ENCODE measurements at regions not wholly inside any gene's neighbourhood (a gene's known extent, or its start where the extent isn't known, plus 50 kb on each side); places are given as distances from the start of the nearest gene placed in this dataset.

- ChIA-PET CTCF (no interaction called here), POLR2A (no interaction called here)
- H3K4me3 ChIP-seq (ENCODE audit: low read depth, low read length): no peak overlapping the region
- H3K36me3 ChIP-seq (ENCODE audit: control insufficient read depth, insufficient read depth, low read length): no peaks in the 10 kb centered on the region
- DNase-seq (ENCODE audit: low read depth): no peak
- no peak for TF ChIP-seq CTCF (IDR thresholded peaks at IDR 0.05; ENCODE audit: insufficient read depth, low read depth, low read length)
- H3K27me3 ChIP-seq (ENCODE audit: control insufficient read depth, insufficient read depth, low read length): peaks cover 14% of the 10 kb centered on the region
Measured at GRCh38 chr2:121124330-121124729, 160.7 kb downstream of the TFCP2L1 start.

DNA sequence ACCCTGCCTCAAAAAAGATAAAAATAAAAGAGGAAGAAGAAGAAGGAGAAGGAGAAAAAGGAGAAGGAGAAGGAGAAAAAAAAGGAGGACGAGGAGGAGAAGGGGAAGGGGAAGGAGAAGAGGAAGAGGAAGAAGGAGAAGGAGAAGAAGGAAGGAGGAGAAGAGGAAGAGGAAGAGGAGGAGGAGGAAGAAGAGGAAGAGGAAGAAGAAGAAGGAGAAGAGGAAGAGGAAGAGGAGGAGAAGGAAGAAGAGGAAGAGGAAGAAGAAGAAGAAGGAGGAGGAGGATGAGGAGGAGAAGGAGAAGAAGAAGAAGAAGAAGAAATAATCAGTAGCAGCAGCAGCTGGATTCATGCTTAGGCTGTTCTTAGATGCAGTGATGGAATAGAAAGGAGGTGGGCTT, 159.7 kb downstream of the TFCP2L1 start:
- Histone ChIP-seq H3K27me3 (ENCODE audit: control insufficient read depth, insufficient read depth, low read length) (peaks cover 14% of the 10 kb centered on the region), H3K36me3 (ENCODE audit: control insufficient read depth, insufficient read depth, low read length) (no peaks in the 10 kb centered on the region), H3K4me3 (ENCODE audit: low read depth, low read length) (no peak overlapping the region)
- ChIA-PET CTCF (no interaction called here), POLR2A (no interaction called here)
- no peak for DNase-seq (ENCODE audit: low read depth)
- no peak for TF ChIP-seq CTCF (IDR thresholded peaks at IDR 0.05; ENCODE audit: insufficient read depth, low read depth, low read length)

DNA sequence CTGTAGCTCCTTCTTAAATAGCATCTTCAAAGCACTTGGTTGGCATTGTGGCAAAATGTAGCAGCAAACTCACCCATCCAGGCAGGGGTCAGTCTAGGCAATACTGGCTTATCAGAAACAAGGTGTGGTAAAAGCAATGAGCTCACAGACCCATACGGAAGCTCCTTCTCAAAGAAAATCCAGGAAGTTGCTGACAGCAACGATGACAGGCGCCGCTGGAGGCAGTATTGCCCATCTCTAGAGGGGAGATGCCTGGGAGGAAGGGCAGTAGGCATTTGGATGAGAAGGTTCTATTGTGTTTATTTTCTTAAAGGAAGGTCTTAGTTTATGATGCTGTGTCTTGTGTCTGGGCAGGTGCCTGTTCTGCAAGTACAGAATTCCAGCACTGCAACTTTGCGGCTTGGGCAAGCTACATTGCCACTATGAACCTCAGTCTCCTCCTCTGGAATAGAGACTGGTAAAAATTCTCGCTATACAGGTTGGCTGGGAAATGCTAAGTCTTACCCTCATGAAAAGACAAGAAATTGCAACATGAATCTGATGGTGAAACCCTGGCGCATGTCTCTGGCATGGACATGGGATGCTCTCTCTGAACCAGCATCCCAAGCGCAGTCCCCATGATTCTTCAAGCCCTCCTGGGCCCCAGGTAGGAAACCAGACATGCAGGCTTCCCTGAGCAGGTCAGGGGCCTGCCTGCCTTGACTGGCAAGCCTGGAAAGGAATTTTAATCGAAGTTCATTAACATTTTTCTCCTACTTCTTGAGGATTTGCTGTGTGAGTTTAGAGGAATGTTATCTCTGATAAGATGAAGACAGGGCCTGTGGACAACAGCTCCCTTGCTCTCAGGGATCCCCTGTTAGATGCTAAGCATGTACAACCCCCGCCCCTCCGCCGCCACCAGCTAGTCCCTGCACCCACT, 156.0 kb downstream of the TFCP2L1 start:
- ChIA-PET CTCF (interaction anchor here (0.8 to 1.5 kb wide), 7 partner anchors 9 to 226 kb away, joined by 3 to 4 read pairs (median 3); no protein-coding TSS in a partner anchor), POLR2A (no interaction called here)
- H3K4me3 ChIP-seq (ENCODE audit: low read depth, low read length): no peak overlapping the region
- peaks cover 6% of the 10 kb centered on the region for H3K27me3 ChIP-seq (ENCODE audit: control insufficient read depth, insufficient read depth, low read length)
- no peaks in the 10 kb centered on the region for H3K36me3 ChIP-seq (ENCODE audit: control insufficient read depth, insufficient read depth, low read length)
- DNase-seq (ENCODE audit: low read depth): no peak
- TF ChIP-seq CTCF (IDR thresholded peaks at IDR 0.05; ENCODE audit: insufficient read depth, low read depth, low read length): peak; percentile 46

DNA sequence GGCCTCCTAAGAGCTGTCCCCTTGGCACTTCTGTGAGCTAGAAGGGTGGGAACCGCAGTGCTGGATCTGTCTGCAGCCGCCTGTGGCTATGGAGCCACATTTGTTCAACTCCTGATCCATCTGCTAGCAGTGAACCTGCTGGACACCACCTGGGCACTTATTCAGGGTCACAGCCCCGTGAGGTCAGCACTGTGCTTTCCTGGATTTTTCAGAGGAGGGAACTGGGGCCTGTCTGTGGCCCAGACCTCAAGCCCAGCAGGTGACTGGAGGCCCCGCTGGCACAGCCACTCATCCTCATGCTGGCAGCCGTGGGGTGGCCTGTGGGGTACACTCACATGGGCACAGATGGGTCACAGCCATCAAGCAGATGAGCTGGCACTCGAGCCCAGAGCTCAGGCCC, 155.3 kb downstream of the TFCP2L1 start:
- H3K36me3 ChIP-seq (ENCODE audit: control insufficient read depth, insufficient read depth, low read length): no peaks in the 10 kb centered on the region
- CTCF ChIA-PET: no interaction called here
- H3K27me3 ChIP-seq (ENCODE audit: control insufficient read depth, insufficient read depth, low read length): peaks cover 6% of the 10 kb centered on the region
- DNase-seq (ENCODE audit: low read depth): no peak
- POLR2A ChIA-PET: no interaction called here
- no peak overlapping the region for H3K4me3 ChIP-seq (ENCODE audit: low read depth, low read length)
- TF ChIP-seq CTCF (IDR thresholded peaks at IDR 0.05; ENCODE audit: insufficient read depth, low read depth, low read length): no peak

DNA sequence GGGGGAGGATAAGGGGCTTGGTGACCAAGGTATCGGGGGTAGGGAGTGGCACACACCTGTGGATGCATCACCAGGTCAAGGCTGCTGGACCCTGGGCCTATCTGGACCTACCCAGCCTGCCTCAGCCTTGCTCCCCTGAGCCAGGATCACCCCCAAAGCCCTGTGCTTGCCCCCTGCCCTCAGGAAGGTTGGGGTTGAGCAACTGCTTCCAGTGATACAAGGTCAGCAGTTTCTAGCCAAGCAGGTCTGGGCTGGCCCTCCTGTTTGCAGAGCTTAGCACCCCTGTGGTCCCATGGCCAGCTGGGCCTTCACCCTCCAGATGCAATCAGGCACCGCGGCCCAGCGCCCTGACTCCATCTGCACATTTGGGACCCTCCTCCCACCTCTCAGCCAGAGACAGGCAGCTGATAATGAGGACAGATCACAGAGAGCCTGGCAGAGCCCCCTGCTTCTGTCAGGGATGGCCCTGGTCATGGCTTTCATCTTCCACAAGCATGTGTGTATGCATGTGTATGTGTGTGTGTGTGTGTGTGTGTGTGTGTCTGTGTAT, 154.6 kb downstream of the TFCP2L1 start:
- ChIA-PET POLR2A (no interaction called here), CTCF (no interaction called here)
- no peak for DNase-seq (ENCODE audit: low read depth)
- Histone ChIP-seq H3K4me3 (ENCODE audit: low read depth, low read length) (no peak overlapping the region), H3K36me3 (ENCODE audit: control insufficient read depth, insufficient read depth, low read length) (no peaks in the 10 kb centered on the region), H3K27me3 (ENCODE audit: control insufficient read depth, insufficient read depth, low read length) (peaks cover 6% of the 10 kb centered on the region)
- no peak for TF ChIP-seq CTCF (IDR thresholded peaks at IDR 0.05; ENCODE audit: insufficient read depth, low read depth, low read length)

Data from BJ (cell line).